Activated CD8-positive, alpha-beta memory T cell treated with anti-CD3 and anti-CD28 coated beads, Interleukin-2, amount 50 U/mL, for 48 hours (primary cell): ENCODE measurements at regions not wholly inside any gene's neighbourhood (a gene's known extent, or its start where the extent isn't known, plus 50 kb on each side); places are given as distances from the start of the nearest gene placed in this dataset.
"Not testable (repeated sequence)": the region's sequence is repeated elsewhere in the genome, so short reads cannot be mapped to it uniquely, and the experiment has no call there.

Source experiments
- DNase-seq: peaks from one replicate; pipeline ENCODE4 v3.0.0-alpha.2; 2020

- DNase-seq: not testable (repeated sequence)
These were observed 49.9 kb upstream of the MSMB start for GRCh38 chr10:46095943-46096342.

GRCh38 chr10:46096446-46096845 is 50.4 kb upstream of the MSMB start:
- no peak for DNase-seq

- DNase-seq: no peak
These were observed 51.0 kb upstream of the MSMB start for GRCh38 chr10:46096909-46097575.

GRCh38 chr10:46097576-46098317 is 51.7 kb upstream of the MSMB start:
- DNase-seq: no peak

- DNase-seq: no peak
These were observed 52.3 kb upstream of the MSMB start for GRCh38 chr10:46098386-46098785.

GRCh38 chr10:46098925-46099324 is 52.9 kb upstream of the MSMB start:
- DNase-seq: not testable (repeated sequence)

GRCh38 chr10:46104071-46104585 is 58.1 kb upstream of the MSMB start:
- DNase-seq: no peak

GRCh38 chr10:46105416-46105815 is 59.3 kb upstream of the MSMB start:
- DNase-seq: not testable (repeated sequence)

GRCh38 chr10:46105856-46106409 is 59.9 kb upstream of the MSMB start:
- DNase-seq: peak; percentile 67

- DNase-seq: peak; percentile 82
These were observed 60.6 kb upstream of the MSMB start for GRCh38 chr10:46106410-46107255.

- not testable (repeated sequence) for DNase-seq
These were observed 62.1 kb upstream of the MSMB start for GRCh38 chr10:46108158-46108499.

GRCh38 chr10:46154271-46154670 is 108.2 kb upstream of the MSMB start:
- DNase-seq: not testable (repeated sequence)

- DNase-seq: not testable (repeated sequence)
These were observed 108.6 kb upstream of the MSMB start for GRCh38 chr10:46154683-46155082.

GRCh38 chr10:46156866-46157265 is 110.8 kb upstream of the MSMB start:
- not testable (repeated sequence) for DNase-seq

GRCh38 chr10:46169736-46170135 is 117.1 kb upstream of the ANTXRL start:
- DNase-seq: no peak

GRCh38 chr10:46170789-46171188 is 116.0 kb upstream of the ANTXRL start:
- DNase-seq: no peak

- no peak for DNase-seq
These were observed 115.1 kb upstream of the ANTXRL start for GRCh38 chr10:46171661-46172060.

GRCh38 chr10:46175296-46175695 is 111.5 kb upstream of the ANTXRL start:
- no peak for DNase-seq

GRCh38 chr10:46175831-46176230 is 111.0 kb upstream of the ANTXRL start:
- no peak for DNase-seq

- not testable (repeated sequence) for DNase-seq
These were observed 99.4 kb upstream of the ANTXRL start for GRCh38 chr10:46187431-46187830.

GRCh38 chr10:46197050-46197449 is 89.7 kb upstream of the ANTXRL start:
- DNase-seq: no peak

- no peak for DNase-seq
These were observed 88.3 kb upstream of the ANTXRL start for GRCh38 chr10:46198516-46198915.

GRCh38 chr10:46202405-46202804 is 84.4 kb upstream of the ANTXRL start:
- not testable (repeated sequence) for DNase-seq
